ENCODE measurements at regions not wholly inside any gene's neighbourhood (a gene's known extent, or its start where the extent isn't known, plus 50 kb on each side); places are given as distances from the start of the nearest gene placed in this dataset.
"Not testable (repeated sequence)": the region's sequence is repeated elsewhere in the genome, so short reads cannot be mapped to it uniquely, and the experiment has no call there.

DNA sequence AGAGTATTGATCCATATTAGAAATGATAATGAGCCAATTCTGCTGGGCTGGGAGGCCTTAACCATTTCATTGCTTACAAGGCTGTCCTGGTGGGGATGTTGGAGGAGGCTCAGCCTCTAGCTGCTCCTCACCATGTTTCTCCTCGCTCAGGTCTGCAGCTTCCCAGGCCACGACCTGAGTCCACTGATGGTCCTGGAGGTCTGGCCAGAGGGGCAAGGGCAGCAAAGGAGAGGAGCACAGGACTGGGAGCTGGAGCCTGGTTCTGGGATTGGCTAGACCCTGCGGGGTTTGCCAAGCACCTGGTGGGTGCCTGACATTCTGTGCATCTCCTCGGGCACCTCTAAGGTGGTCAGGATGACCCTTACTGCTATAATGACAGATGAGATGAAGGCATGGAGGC lies 92.6 kb downstream of the KIF26A start:
- DNase-seq: no peak

- no peak for DNase-seq
These were observed 93.7 kb downstream of the KIF26A start for GRCh38 chr14:104232070-104232484.

- DNase-seq: not testable (repeated sequence)
These were observed 95.8 kb downstream of the KIF26A start for GRCh38 chr14:104234007-104234786.

DNA sequence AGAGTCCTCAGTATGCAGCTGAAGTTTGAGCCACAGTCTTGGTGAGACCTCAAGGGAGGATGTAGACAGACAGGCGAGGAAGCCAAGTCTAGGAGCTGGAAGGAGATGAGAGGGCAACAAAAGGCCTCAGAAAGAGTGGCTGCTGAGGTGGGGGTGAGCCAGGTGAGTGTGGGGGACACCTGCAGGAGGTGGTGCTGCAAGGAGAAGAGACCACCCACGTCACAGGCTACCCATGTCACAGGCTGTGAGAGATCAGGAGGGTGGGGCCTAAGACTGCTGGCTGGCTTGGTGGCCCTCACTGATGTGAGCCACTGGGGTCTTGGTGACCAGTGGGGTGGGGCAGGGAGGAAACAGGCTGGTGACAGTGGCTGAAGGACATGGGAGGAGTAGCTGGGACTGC lies 97.3 kb downstream of the KIF26A start:
- no peak for DNase-seq

DNA sequence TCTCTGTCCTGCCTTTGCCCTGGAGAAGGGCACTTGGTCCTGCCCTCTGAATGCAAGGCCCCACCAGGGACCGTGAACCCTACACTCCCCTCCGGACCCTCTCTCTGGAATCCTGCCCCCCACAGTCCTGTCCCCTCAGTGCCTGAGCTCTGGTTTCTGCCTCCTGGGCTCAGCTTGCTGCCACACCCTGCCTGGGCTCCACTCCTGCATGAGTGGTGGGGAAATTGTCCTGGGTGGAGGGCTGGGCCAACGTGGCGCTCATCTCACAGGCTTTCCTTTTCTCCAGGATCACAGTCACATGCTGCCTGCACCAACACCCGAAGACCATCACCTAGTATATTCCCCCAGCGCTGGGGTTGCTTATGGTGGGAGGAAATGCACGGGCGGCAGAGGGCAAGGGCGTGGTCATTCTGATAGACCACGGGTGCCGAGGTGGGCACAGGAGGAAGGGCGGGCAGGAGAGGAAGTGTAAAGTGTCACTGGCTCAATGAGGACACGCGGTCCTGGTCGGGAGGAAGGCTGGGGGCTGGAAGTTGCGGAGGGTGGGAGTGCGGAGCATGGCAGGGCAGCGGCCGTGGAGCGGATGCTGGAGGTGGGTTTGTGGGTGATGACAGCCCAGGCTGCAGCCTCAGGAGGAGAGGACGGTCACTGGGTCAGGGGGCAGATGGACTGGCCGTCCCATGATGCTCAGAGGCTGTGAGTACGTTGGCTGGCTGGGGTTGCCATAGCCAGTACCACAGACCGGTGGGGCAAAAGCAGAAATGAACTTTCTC lies 99.5 kb downstream of the KIF26A start:
- DNase-seq: no peak

DNA sequence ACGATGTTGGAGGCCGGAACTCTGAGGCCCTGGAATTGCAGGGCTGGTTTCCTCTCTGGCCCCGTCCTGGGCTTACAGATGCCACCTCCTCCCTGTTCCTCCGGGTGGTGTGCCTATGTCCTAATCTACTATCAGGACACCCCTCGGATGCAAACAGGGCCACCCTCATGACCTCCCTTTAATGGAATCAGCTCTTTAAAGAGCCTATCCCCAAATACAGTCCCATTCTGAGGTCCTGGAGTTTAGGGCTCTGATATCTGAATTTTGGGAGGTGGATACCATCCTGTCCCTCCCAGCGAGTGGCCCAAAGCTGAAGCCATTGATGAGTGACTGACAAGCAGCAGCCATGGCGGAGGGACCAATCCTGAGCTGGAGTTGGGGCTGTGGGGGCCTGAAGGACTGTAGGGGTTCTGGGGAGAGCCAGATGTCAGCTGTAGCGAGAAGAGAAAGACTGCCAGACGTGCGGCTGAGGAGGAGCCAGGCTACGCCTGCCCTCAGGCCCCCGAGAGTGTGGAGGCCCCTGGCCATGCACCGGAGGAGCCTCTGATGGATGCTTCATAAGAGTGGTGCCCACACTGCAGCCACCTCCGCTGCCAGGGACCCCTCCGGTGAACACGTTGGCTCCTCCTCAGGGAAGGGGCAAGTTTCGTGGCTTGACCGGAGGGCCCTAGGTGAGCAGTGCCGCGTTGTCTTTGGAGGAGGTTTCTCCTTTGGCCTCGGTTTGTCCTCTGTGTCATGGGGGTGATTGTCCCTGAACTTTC lies 100.2 kb downstream of the KIF26A start:
- no peak for DNase-seq

DNA sequence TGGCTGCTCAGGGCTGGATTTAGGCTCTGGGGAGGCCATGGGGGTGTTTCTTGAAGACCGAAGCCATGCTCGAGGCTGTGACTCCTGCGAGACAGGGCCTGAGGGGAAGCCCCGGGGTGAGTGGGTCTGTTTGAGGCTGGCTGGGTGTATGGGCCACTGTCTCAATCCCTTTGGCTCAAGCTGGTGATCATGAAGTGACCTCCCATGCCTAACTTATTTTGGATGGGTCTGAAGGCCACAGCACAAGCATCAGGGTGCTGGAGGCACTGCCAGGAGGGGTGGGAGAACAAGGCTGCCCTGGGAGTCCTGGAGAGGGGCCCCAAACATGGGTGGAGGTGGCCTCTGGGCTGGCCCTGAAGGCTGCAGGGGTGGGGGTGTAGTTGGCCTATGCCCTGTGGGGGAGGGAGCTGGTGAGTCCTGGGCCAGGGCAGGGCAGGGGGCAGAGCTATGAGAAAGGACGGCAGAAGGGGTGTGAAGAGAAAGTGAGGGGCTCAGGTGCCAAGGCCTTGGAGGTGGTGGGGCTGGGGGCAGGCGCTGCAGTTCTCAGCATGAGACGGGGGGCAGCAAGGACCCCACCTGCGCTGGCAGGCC lies 100.9 kb downstream of the KIF26A start:
- DNase-seq: no peak

- no peak for DNase-seq
These were observed 101.5 kb downstream of the KIF26A start for GRCh38 chr14:104239861-104240301.

DNA sequence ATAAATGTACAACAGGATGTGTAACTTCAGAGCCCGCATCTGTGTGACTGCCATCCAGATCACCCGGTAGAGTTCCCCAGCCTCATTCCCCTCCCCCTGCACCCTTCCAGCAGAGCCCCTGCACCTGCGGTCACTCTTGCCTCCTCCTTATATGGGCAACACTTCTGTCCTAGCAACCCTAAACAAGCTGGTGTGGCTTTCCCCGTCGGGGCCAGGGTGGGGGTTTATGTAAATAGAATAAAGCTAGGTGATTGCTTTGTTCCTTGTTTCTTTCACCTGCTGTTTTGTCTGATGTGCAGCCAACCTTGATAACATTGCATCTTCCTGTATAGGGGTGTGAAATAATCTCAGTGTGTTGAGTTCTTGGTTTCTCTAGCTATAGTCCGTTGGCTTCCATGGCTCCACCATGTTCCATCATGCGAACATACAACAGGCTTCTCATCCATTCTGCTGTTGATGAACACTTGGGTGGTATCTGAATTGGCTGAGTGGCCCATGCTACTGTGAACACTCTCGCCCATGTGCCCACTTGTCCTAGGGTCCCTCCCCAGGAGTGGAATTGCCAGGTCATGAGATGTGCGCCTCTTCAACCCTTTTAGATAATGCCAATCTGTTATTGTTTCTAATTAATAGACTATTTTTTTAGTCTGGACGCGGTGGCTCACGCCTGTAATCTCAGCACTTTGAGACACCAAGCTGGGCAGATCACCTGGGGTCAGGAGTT lies 102.2 kb downstream of the KIF26A start:
- no peak for DNase-seq

DNA sequence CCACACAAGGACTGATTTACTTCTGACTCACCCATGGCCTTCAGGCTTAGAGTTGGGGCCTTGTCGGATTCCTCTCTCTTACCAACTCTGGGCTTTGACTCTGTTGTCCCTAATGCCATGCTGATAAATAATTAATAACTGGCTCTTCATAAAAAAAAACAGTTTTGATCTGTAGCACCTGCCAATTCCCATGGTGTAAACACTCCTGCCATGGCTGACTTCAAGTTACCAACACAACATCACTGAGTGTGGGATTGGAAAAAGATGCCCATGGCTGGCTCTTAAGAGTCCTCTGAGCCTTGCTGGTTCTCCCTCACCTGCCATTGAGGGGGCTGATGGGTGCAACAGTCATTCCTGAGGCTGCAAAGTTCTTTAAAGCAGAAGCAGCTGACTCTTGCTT lies 104.8 kb downstream of the KIF26A start:
- DNase-seq: no peak

DNA sequence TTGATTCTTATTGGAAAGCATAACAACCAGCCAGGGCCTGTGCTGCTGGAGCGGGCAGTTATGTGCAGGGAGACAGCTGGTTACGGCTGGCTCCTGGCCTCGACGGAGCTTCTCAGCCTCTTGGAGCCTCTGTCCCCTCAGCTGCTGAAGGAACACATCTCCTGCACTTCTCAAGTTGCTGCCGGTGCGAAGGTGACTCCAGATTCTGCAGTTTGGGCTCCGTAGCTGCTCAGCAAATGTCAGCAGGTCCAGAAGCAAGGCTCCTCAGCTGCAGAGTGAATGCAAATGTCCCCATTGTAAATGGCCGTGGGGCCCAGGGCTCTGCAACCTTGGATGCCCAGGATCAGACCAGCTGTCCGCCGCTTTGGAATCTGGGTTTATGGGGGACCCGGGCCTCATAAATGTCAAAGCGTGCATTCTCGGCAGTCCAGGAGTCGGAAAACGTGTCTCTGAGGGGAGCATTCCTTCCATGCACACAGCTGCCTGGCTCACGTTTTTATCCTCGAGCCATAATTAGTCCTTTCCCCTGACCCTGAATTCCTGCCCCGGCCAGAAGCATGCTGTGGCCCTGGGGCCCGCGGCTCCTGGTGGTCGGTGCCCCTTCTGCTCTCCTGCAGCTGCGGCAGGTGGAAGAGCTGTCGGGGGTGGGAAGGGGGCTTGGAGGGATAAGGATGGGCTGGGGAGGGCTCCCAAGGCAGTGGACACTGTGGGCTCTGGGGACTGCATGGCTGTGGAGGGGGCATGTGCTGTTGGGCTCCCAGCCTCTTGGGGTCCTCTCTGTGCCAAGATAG lies 106.0 kb downstream of the KIF26A start:
- DNase-seq: no peak

DNA sequence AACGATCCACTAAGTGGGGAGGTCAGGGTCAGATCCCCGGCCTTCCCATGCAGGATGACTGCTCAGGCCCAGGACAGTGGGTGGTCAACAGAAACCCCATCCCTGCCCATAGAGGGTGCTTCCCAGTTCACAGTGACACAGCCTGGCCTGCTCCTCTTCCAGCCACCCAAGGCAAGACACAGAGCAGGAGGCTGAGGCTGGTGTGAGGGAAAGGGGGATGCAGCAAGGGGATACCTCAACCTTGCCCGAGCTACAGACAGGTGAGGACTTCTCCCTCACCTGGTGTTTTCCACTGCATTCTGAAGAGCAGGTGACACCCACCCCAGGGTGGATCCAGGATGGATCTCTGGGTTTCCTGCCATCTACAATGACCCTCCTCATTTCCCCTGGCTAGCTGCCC lies 106.7 kb downstream of the KIF26A start:
- DNase-seq: no peak

- DNase-seq: no peak
These were observed 107.3 kb downstream of the KIF26A start for GRCh38 chr14:104245723-104246122.

- DNase-seq: no peak
These were observed 108.3 kb downstream of the KIF26A start for GRCh38 chr14:104246401-104247335.

DNA sequence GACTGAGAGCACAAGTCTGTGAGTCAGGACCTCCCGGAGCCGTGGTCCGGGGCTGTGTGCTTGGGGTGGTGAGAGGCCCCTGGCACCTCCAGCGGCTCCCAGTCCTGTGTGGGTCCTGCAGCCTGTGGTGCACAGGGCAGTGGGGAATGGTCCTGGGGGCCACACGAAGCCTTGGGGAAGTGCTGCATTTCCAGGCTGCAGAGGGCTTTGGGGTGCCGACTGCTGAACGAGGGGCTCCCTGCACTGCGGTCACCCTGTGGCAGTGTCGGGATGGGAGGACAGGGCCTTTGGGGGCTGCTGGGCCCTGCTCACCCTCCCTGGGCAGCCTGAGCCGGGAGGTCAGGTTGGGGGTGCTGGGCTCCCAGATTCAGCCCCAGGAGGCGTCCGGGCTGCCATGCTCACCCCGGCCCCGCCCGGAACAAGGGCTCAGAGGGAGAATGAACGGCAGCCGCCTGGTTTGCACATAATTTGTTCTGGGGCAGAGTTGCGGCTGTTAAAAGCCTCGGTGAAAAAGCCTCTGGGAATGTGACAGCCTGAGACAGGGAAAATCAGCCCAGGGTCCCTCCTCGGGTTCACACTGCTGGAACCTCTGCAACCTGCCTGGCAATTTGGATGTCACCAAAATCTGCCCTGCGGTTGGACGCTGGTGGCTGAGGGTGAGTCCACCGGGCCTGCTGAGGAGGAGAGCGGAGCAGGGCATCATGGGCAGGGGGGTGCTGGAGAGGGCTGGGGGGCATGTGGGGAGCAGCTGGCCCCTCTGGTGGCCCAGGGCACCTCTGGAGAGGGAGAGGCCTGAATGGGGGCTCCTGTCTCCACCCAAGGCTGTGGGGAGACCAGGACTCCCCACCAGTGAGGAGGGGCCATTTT lies 109.2 kb downstream of the KIF26A start:
- no peak for DNase-seq

DNA sequence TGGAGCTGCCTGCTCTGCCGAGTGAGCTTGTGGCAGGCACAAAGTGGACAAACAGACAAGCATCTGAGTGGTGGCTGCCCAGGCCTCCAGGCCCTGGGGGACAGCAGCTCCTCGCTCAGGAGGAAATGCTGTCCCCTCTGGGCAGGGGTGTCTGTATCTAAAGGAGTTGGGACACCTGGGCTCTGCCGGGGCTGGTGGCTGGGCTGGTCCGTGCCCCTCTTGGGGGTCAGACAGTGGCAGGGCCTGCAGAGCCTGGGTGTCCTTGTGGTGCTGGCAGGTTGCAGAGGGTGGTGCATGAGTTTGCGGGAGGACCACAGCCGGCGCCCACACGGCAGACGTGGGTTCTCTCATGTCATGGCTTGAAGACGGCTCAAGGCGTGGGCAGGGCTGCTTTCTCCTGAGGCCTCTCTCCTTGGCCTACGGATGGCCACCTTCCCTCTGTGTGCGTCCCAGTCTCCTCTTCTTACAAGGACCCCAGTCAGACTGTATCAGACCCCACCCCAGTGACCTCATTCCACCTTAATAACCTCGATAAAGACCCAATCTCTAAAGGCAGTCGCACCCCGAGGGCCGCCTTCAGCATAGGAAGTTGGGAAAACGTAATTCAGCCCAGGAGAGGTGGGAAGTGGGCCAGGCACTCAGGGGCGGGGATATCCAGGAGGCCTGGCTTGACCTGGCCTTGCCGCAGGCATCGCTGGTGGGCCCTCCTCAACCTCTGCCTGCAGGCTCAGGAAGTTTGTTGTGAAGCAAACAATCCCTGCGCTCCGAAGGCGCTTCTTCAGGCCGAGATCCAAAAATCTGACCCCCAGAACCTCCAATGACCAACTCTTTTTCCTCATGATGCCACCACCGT lies 110.0 kb downstream of the KIF26A start:
- no peak for DNase-seq

DNA sequence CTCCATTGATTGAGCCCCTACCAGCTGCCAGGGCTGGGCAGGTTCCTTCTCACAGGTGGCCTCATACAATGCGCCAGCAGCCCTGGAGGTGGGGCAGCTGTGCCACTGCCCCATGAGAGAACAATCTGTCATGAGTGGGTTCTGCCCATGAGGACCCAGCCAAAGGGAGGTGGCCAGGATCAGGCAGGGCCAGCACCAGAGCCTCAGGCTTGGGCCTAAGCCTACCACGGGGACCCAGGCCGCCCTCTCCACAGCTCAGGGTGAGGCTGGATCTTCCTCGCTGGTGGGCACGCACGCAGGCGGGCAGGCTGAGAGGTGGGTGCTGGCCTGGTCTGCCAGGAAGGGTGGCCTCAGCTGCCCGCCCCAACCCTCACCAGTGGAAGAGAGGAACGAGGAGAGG lies 110.7 kb downstream of the KIF26A start:
- DNase-seq: no peak

- no peak for DNase-seq
These were observed 111.3 kb downstream of the KIF26A start for GRCh38 chr14:104249706-104250105.
